Heart left ventricle (tissue), 13 donors: ENCODE measurements at regions not wholly inside any gene's neighbourhood (a gene's known extent, or its start where the extent isn't known, plus 50 kb on each side); places are given as distances from the start of the nearest gene placed in this dataset.

Source experiments
- POLR2A ChIP-seq, 2 donors: fragments of 450-650 bp; IDR thresholded peaks; one replicate each; pipeline ENCODE4 v1.6.1; 2017; ENCODE audit warnings: antibody characterized with exemption in 2 of 2, mild to moderate bottlenecking in 2 of 2, moderate library complexity in 2 of 2
- TF ChIP-seq, protein P1 (sequence below), 12 donors: fragments of 200-600 bp; sonication (generic) in 4 of 12; IDR thresholded peaks; one replicate each; pipeline versions ENCODE4 v1.5.0 to v1.8.0; 2018 to 2022; ENCODE audit warnings: antibody characterized with exemption in 12 of 12, mild to moderate bottlenecking in 5 of 12
- donor health status: ischemic (EF 13 %, LVEDD 7.1; RV severe dilation, severe dysfunction).
- donor health status: DM: no; HTN: yes; CAD: no.
- donor health status: DM: no; HTN: no; CAD: no.
- donor health status: ischemic (EF 25% LVEDD 6.9; RV normal size, moderate dysfunction).
- donor health status: ischemic (EF 25% LVEDD 5.7; RV mildly dilated, moderate dysfunction).
- donor health status: ischemic (EF 35%, LVEDD 5.7; RV mildly dilated, moderate dysfunction).
- donor health status: nonischemic (EF 11% LVEDD 7.7; RV severe dilation, severe dysfunction).
- donor health status: DM: yes; HTN: yes; CAD: no.
- donor health status: PGD.
- donor health status: ischemic (EF 29% LVEDD 5.4; RV normal size, mild dysfunction).
- donor health status: nonischemic (EF 23%, LVEDD 6.1; RV moderate dilation, normal function).

DNA sequence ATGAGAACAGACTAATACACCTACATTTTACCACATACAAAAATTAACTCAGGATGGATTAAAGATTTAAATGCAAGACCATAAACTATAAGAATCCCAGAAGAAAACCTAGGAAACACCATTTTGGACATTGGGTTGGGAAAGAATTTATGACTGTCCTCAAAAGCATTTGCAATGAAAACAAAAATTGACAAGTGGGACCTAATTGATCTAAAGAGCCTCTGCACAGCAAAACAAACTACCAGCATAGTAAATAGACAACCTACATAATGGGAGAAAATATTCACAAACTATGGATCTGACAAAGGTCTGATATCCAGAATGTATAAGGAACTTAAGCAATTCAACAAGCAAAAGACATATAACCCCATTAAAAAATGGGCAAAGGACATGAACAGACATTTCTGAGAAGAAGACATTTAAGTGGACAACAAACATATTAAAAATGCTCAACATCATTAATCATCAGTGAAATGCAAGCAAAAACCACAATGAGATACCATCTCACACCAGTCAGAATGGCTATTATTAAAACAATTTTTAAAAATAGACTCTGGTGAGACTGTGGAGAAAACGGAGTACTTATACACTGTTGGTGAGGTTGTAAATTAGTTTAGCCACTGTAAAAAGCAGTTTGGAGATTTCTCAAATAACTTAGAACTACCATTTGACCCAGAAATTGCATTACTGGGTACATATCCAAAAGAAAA is 221.7 kb upstream of the DIPK2B start:
- TF ChIP-seq, protein P1, sequence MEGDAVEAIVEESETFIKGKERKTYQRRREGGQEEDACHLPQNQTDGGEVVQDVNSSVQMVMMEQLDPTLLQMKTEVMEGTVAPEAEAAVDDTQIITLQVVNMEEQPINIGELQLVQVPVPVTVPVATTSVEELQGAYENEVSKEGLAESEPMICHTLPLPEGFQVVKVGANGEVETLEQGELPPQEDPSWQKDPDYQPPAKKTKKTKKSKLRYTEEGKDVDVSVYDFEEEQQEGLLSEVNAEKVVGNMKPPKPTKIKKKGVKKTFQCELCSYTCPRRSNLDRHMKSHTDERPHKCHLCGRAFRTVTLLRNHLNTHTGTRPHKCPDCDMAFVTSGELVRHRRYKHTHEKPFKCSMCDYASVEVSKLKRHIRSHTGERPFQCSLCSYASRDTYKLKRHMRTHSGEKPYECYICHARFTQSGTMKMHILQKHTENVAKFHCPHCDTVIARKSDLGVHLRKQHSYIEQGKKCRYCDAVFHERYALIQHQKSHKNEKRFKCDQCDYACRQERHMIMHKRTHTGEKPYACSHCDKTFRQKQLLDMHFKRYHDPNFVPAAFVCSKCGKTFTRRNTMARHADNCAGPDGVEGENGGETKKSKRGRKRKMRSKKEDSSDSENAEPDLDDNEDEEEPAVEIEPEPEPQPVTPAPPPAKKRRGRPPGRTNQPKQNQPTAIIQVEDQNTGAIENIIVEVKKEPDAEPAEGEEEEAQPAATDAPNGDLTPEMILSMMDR (IDR thresholded peaks at IDR 0.05), result no peak
- TF ChIP-seq POLR2A (IDR thresholded peaks at IDR 0.05), result no peak
